ENCODE measurements at regions not wholly inside any gene's neighbourhood (a gene's known extent, or its start where the extent isn't known, plus 50 kb on each side); places are given as distances from the start of the nearest gene placed in this dataset.

DNA sequence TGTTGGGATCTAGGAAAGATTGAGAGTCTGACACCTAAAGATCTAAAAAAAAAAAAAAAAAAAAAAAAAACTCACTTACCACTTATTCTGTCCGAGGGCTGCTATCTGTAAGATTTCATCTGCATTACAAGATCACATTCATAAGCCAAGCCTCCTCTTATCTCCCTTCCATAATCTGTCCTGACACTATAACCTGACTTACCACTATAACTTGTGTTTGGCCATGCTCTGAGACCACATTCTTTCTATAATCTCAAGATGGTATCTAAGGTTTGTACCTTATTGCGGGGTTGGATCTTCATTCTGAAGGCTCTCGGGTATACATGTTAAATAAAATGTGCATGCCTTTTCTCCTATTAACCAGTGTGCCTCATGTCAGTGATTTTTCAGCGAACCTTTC, 144.4 kb downstream of the MAGEB17 start:
- Mint-ChIP-seq H3K27ac (no peak overlapping the region), H3K9me3 (no peaks in the 10 kb centered on the region), H3K4me3 (no peak overlapping the region), H3K36me3 (no peaks in the 10 kb centered on the region), H3K27me3 (ENCODE audit: low read depth in 2 of 2) (peaks cover 5 to 17% of the 10 kb centered on the region in 2 donors), H3K4me1 (no peaks in the 10 kb centered on the region)
- intact Hi-C loops (cut with micrococcal nuclease) = no loop called here
- H3K4me1 ChIP-seq (ENCODE audit: control insufficient read depth, insufficient read depth, low read length) = no peaks in the 10 kb centered on the region
- H3K4me3 ChIP-seq (ENCODE audit: low read length) = no peak overlapping the region
- no peaks in the 10 kb centered on the region for H3K9me3 ChIP-seq (ENCODE audit: control insufficient read depth, insufficient read depth, low read length)
- TF ChIP-seq, protein P1, sequence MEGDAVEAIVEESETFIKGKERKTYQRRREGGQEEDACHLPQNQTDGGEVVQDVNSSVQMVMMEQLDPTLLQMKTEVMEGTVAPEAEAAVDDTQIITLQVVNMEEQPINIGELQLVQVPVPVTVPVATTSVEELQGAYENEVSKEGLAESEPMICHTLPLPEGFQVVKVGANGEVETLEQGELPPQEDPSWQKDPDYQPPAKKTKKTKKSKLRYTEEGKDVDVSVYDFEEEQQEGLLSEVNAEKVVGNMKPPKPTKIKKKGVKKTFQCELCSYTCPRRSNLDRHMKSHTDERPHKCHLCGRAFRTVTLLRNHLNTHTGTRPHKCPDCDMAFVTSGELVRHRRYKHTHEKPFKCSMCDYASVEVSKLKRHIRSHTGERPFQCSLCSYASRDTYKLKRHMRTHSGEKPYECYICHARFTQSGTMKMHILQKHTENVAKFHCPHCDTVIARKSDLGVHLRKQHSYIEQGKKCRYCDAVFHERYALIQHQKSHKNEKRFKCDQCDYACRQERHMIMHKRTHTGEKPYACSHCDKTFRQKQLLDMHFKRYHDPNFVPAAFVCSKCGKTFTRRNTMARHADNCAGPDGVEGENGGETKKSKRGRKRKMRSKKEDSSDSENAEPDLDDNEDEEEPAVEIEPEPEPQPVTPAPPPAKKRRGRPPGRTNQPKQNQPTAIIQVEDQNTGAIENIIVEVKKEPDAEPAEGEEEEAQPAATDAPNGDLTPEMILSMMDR (IDR thresholded peaks at IDR 0.05) = no peak
- H3K27me3 ChIP-seq (ENCODE audit: control insufficient read depth, insufficient read depth, low read length) = no peaks in the 10 kb centered on the region
- no peaks in the 10 kb centered on the region for H3K36me3 ChIP-seq (ENCODE audit: control insufficient read depth, insufficient read depth, low read length)
- DNase-seq (no peak), ATAC-seq (no peak)
- WGBS (ENCODE audit: insufficient coverage) = no CpG with 5 or more reads among the region's 4 CpGs
- no peak overlapping the region for H3K27ac ChIP-seq (ENCODE audit: low read length)

DNA sequence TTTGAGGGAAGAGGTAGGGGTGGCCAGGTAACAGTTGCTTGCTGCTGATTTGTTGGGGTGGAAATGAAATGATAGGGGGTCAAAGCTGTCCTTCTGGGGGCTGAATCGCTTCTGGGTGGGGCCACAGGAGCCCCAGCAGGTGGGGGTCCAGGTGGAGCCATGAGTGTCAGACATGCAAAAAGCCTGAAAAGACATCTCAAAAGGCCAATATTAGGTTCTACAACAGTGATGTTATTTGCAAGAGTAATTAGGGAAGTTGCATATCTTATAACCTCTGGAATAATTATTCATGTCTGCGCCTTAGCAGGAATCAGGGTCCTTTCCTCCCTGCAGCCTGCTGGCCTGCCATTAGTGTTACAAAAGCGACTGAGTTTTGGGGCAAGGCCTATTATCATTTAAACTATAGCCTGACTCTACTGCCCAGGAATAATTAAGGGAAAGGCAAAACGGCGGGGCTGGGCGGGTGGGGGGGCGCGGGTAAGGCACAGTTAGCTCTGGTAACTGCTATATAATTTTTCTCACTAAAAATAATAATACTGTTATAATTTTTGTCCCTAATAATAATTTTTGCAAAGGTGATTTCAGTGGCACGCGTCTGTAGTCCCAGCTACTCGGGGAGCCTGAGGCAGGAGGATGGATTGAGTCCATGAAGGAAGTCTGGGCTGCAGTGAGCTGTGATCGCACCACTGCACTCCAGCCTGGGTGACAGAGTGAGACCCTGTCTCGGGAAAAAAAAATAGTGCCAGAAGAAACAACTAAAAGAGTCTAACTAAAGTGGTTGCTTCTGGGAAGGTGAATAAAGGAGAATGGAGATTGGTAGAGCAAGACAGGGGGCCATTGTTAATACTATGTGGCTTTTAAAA, 145.7 kb downstream of the MAGEB17 start:
- no peaks in the 10 kb centered on the region for H3K36me3 Mint-ChIP-seq
- Histone ChIP-seq H3K9me3 (ENCODE audit: control insufficient read depth, insufficient read depth, low read length) (no peaks in the 10 kb centered on the region), H3K4me3 (ENCODE audit: low read length) (no peak overlapping the region), H3K4me1 (ENCODE audit: control insufficient read depth, insufficient read depth, low read length) (no peaks in the 10 kb centered on the region), H3K27me3 (ENCODE audit: control insufficient read depth, insufficient read depth, low read length) (no peaks in the 10 kb centered on the region), H3K27ac (ENCODE audit: low read length) (no peak overlapping the region), H3K36me3 (ENCODE audit: control insufficient read depth, insufficient read depth, low read length) (no peaks in the 10 kb centered on the region)
- intact Hi-C loops (cut with micrococcal nuclease) = no loop called here
- H3K9me3 Mint-ChIP-seq = no peaks in the 10 kb centered on the region
- WGBS (ENCODE audit: insufficient coverage) = 80% methylated on average over 8 of the region's 13 CpGs
- ATAC-seq (no peak), DNase-seq (no peak)
- peaks cover 5 to 21% of the 10 kb centered on the region in 2 donors for H3K27me3 Mint-ChIP-seq (ENCODE audit: low read depth in 2 of 2)
- TF ChIP-seq, protein P1 (IDR thresholded peaks at IDR 0.05) = no peak
- no peaks in the 10 kb centered on the region for H3K4me1 Mint-ChIP-seq
- H3K27ac Mint-ChIP-seq = no peak overlapping the region
- H3K4me3 Mint-ChIP-seq = no peak overlapping the region

DNA sequence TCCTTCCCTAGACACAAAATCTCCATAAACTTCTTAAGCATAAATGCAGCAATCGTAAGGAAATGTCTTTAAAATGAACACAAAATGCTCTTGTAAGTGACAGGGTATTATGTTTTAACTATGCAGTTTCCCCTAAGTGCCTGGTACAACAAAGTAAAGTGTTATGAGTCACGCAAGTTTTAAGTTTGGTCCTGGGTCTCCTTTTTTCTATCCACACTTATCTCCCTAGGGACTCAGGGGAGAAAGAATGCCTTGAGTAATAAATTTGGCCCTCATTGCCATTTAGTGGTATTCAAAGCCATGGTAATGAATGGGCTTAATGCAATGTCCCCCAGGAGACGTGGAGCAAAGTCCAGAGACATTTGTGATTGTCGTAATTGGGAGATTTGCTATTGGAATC, 149.1 kb downstream of the MAGEB17 start:
- Mint-ChIP-seq H3K9me3 (peaks cover 0 to 2% of the 10 kb centered on the region in 2 donors), H3K4me1 (no peaks in the 10 kb centered on the region), H3K36me3 (no peaks in the 10 kb centered on the region), H3K27me3 (ENCODE audit: low read depth in 2 of 2) (peaks cover 5 to 12% of the 10 kb centered on the region in 2 donors), H3K27ac (no peak overlapping the region), H3K4me3 (no peak overlapping the region)
- H3K36me3 ChIP-seq (ENCODE audit: control insufficient read depth, insufficient read depth, low read length) = no peaks in the 10 kb centered on the region
- intact Hi-C loops (cut with micrococcal nuclease) = no loop called here
- WGBS (ENCODE audit: insufficient coverage) = no CpG with 5 or more reads among the region's 4 CpGs
- DNase-seq (no peak), ATAC-seq (no peak)
- H3K27ac ChIP-seq (ENCODE audit: low read length) = no peak overlapping the region
- H3K4me3 ChIP-seq (ENCODE audit: low read length) = no peak overlapping the region
- no peaks in the 10 kb centered on the region for H3K27me3 ChIP-seq (ENCODE audit: control insufficient read depth, insufficient read depth, low read length)
- no peaks in the 10 kb centered on the region for H3K4me1 ChIP-seq (ENCODE audit: control insufficient read depth, insufficient read depth, low read length)
- no peaks in the 10 kb centered on the region for H3K9me3 ChIP-seq (ENCODE audit: control insufficient read depth, insufficient read depth, low read length)
- TF ChIP-seq, protein P1 (IDR thresholded peaks at IDR 0.05) = no peak

DNA sequence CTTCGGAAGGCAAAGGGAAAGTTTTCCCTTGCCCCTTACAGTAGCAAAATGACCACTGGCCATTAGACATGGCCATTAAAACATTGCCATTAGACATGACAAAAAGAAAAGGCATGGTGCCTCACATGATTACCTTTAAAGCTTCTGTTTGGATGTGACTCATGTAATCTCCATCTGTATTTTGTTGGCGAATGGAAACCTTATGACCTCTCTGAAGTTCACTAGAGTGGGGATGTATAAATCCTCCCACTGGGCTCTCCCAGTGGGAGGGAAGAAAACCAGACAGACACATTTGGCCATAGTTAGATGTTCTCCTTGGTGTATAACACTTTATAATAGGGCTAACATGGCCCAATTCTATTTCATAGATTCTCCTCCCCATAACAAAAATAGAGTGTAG, 152.6 kb downstream of the MAGEB17 start:
- 82% methylated on average over 1 of the region's 2 CpGs for WGBS (ENCODE audit: insufficient coverage)
- TF ChIP-seq, protein P1 (IDR thresholded peaks at IDR 0.05) = no peak
- Histone ChIP-seq H3K27ac (ENCODE audit: low read length) (no peak overlapping the region), H3K27me3 (ENCODE audit: control insufficient read depth, insufficient read depth, low read length) (no peaks in the 10 kb centered on the region), H3K9me3 (ENCODE audit: control insufficient read depth, insufficient read depth, low read length) (no peaks in the 10 kb centered on the region), H3K4me3 (ENCODE audit: low read length) (no peak overlapping the region), H3K4me1 (ENCODE audit: control insufficient read depth, insufficient read depth, low read length) (no peaks in the 10 kb centered on the region), H3K36me3 (ENCODE audit: control insufficient read depth, insufficient read depth, low read length) (no peaks in the 10 kb centered on the region)
- Mint-ChIP-seq H3K4me3 (no peak overlapping the region), H3K27me3 (ENCODE audit: low read depth in 2 of 2) (peaks cover 0 to 5% of the 10 kb centered on the region in 2 donors), H3K27ac (no peak overlapping the region), H3K4me1 (no peaks in the 10 kb centered on the region), H3K36me3 (no peaks in the 10 kb centered on the region), H3K9me3 (peaks cover 0 to 4% of the 10 kb centered on the region in 2 donors)
- no peak for DNase-seq
- no peak for ATAC-seq
- intact Hi-C loops (cut with micrococcal nuclease) = no loop called here
